ENCODE measurements at regions not wholly inside any gene's neighbourhood (a gene's known extent, or its start where the extent isn't known, plus 50 kb on each side); places are given as distances from the start of the nearest gene placed in this dataset.

DNA sequence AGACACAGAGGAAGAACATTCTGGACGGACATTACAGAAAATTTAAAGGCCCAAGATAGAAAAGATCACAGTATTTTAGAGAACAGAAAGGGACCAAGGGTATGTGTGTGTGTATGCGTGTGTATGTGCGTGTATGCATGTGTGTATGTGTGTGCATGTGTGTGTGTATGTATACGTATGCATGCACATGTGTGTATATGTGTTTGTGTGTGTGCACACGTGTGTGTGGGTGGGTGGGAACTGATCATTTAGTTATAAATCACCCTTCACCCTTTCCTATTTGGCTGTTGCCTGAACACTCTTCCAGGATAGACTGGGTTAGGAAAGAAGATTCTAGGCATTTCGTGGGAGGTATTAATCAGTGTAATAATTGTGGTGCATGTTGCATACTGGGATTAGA, 634.4 kb downstream of the DHX35 start:
- intact Hi-C loops (cut with DNase I) = no loop called here
- DNase-seq (no peak), FAIRE-seq (no peak)

DNA sequence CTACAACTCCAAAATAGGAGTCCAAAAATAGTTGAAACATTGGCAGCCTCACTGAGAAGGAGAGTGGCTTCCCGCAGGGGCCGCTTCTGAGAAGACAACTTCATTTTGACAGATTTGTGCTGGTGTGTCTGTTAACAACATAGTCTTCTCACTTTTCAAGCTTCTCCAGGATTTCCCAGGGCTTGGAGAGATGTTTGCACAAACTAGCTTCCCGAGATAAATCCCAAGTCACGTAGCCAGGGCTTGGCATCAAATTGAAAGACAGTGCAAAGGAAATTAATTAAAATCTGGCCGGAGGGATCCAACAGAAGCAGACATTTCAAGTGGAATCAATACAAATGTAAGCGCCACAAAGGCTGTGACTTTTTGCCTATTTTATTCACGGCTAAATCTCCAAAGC, 630.2 kb downstream of the DHX35 start:
- intact Hi-C loops (cut with DNase I) = no loop called here
- no peaks in the 10 kb centered on the region for H3K27me3 ChIP-seq (ENCODE audit: control insufficient read depth, insufficient read depth, low read length)
- H3K9ac ChIP-seq (ENCODE audit: low read length in 3 of 3) = no peak overlapping the region
- no peak overlapping the region for H3K27ac ChIP-seq (ENCODE audit: low read depth in 2 of 2, low read length in 2 of 2)
- DNase-seq = no peak
- no peak overlapping the region for H3K4me3 ChIP-seq (ENCODE audit: low read length in 3 of 3)
- FAIRE-seq = no peak
- peaks cover 0 to 3% (median 0%) of the 10 kb centered on the region in 3 donors for H3K4me1 ChIP-seq (ENCODE audit: control insufficient read depth in 2 of 3, insufficient read depth in 2 of 3, low read depth in 1 of 3, low read length in 3 of 3)
- TF ChIP-seq, protein P1, sequence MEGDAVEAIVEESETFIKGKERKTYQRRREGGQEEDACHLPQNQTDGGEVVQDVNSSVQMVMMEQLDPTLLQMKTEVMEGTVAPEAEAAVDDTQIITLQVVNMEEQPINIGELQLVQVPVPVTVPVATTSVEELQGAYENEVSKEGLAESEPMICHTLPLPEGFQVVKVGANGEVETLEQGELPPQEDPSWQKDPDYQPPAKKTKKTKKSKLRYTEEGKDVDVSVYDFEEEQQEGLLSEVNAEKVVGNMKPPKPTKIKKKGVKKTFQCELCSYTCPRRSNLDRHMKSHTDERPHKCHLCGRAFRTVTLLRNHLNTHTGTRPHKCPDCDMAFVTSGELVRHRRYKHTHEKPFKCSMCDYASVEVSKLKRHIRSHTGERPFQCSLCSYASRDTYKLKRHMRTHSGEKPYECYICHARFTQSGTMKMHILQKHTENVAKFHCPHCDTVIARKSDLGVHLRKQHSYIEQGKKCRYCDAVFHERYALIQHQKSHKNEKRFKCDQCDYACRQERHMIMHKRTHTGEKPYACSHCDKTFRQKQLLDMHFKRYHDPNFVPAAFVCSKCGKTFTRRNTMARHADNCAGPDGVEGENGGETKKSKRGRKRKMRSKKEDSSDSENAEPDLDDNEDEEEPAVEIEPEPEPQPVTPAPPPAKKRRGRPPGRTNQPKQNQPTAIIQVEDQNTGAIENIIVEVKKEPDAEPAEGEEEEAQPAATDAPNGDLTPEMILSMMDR (IDR thresholded peaks at IDR 0.05; ENCODE audit: borderline replicate concordance, extremely low read depth, insufficient read depth) = no peak
- no peaks in the 10 kb centered on the region for H3K9me3 ChIP-seq (ENCODE audit: control insufficient read depth in 2 of 3, insufficient read depth in 1 of 3, low read length in 3 of 3)
- no peaks in the 10 kb centered on the region for H3K36me3 ChIP-seq (ENCODE audit: control insufficient read depth in 2 of 3, insufficient read depth in 3 of 3, low read length in 3 of 3)

More for the DNA sequence above, 634.4 kb downstream of the DHX35 start:
- TF ChIP-seq, protein P1 (IDR thresholded peaks at IDR 0.05; ENCODE audit: borderline replicate concordance, extremely low read depth, insufficient read depth) = no peak
- H3K36me3 ChIP-seq (ENCODE audit: control insufficient read depth in 2 of 3, insufficient read depth in 3 of 3, low read length in 3 of 3) = no peaks in the 10 kb centered on the region
- H3K4me1 ChIP-seq (ENCODE audit: control insufficient read depth in 2 of 3, insufficient read depth in 2 of 3, low read depth in 1 of 3, low read length in 3 of 3) = no peaks in the 10 kb centered on the region
- no peaks in the 10 kb centered on the region for H3K27me3 ChIP-seq (ENCODE audit: control insufficient read depth, insufficient read depth, low read length)
- no peak overlapping the region for H3K9ac ChIP-seq (ENCODE audit: low read length in 3 of 3)
- H3K9me3 ChIP-seq (ENCODE audit: control insufficient read depth in 2 of 3, insufficient read depth in 1 of 3, low read length in 3 of 3) = no peaks in the 10 kb centered on the region
- H3K4me3 ChIP-seq (ENCODE audit: low read length in 3 of 3) = no peak overlapping the region
- H3K27ac ChIP-seq (ENCODE audit: low read depth in 2 of 2, low read length in 2 of 2) = no peak overlapping the region

DNA sequence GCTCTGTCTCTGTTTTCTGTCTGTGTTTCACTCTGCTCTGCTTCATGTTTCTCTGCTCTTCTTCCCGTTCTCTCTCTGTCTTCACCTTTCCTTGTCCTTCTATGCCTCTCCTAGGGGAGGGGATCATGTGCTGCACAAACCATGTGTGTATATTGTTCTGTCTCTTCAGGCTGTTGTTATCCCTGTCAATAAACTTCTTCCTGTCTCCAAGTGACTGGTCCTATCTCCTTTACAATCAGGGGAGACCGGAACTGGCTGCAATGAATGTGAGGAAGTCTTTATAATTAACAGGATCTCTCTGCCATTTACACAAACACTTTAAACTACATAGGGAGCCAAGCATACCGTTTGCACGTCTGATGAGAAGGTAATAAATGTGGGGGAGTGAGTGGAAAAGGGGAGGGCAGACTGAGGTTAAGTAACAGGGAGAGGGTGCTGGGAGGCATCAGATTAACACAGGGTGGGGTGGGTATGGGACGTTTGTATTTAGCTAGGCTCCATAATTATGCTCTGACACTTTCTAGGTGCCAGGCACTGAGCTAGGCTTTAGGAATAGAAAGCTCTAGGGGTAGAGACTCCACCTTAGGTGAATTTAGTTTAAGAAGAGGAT, 626.1 kb downstream of the DHX35 start:
- H3K9ac ChIP-seq (ENCODE audit: low read length in 3 of 3) = no peak overlapping the region

More for the DNA sequence above, 626.1 kb downstream of the DHX35 start:
- no peaks in the 10 kb centered on the region for H3K27me3 ChIP-seq (ENCODE audit: control insufficient read depth, insufficient read depth, low read length)
- TF ChIP-seq, protein P1 (IDR thresholded peaks at IDR 0.05; ENCODE audit: borderline replicate concordance, extremely low read depth, insufficient read depth) = no peak
- DNase-seq = peak in 1 of 5 donors; percentile 39
- H3K4me1 ChIP-seq (ENCODE audit: control insufficient read depth in 2 of 3, insufficient read depth in 2 of 3, low read depth in 1 of 3, low read length in 3 of 3) = peaks cover 0 to 3% (median 0%) of the 10 kb centered on the region in 3 donors
- H3K4me3 ChIP-seq (ENCODE audit: low read length in 3 of 3) = no peak overlapping the region
- no peaks in the 10 kb centered on the region for H3K36me3 ChIP-seq (ENCODE audit: control insufficient read depth in 2 of 3, insufficient read depth in 3 of 3, low read length in 3 of 3)
- H3K9me3 ChIP-seq (ENCODE audit: control insufficient read depth in 2 of 3, insufficient read depth in 1 of 3, low read length in 3 of 3) = no peaks in the 10 kb centered on the region
- intact Hi-C loops (cut with DNase I) = no loop called here
- H3K27ac ChIP-seq (ENCODE audit: low read depth in 2 of 2, low read length in 2 of 2) = no peak overlapping the region
- FAIRE-seq = no peak

All from kidney (tissue), 13 donors.